Breast epithelium (tissue), 3 donors: ENCODE measurements at regions not wholly inside any gene's neighbourhood (a gene's known extent, or its start where the extent isn't known, plus 50 kb on each side); places are given as distances from the start of the nearest gene placed in this dataset.
A peak's percentile ranks its signal among the peaks of the same experiment; 100 is the strongest.

Experiments
- POLR2AphosphoS5 ChIP-seq, 3 donors: sonication (generic); formaldehyde crosslinking; IDR thresholded peaks; one replicate each; pipeline ENCODE4 v1.6.1; 2017; ENCODE audit warnings: antibody characterized with exemption in 3 of 3
- TF ChIP-seq, protein P1 (sequence below), 3 donors: fragments of 450-650 bp; IDR thresholded peaks; one replicate each; pipeline ENCODE4 v1.5.1; 2016 to 2017; ENCODE audit warnings: antibody characterized with exemption in 3 of 3, mild to moderate bottlenecking in 3 of 3, moderate library complexity in 3 of 3

DNA sequence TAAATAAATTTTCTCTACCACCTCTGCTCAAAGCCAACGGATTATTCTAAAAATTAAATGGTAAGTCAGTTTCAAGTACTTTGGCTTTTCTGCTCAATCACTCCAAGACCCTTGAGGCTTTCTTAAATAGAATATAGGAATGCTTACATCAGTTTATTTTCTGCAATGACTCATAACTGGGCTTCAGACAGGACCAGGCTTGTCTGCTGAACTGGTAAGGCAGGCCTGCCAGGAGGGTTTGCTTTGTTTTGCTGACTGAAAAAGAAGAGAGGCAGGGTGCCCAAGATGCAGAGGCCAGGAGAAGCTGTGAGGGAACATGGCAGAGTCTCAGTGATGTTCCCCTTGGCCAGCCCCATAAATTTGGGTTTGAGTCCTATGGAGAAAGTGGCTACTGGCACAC is 60.3 kb upstream of the EPB41L4A start:
- TF ChIP-seq, protein P1, sequence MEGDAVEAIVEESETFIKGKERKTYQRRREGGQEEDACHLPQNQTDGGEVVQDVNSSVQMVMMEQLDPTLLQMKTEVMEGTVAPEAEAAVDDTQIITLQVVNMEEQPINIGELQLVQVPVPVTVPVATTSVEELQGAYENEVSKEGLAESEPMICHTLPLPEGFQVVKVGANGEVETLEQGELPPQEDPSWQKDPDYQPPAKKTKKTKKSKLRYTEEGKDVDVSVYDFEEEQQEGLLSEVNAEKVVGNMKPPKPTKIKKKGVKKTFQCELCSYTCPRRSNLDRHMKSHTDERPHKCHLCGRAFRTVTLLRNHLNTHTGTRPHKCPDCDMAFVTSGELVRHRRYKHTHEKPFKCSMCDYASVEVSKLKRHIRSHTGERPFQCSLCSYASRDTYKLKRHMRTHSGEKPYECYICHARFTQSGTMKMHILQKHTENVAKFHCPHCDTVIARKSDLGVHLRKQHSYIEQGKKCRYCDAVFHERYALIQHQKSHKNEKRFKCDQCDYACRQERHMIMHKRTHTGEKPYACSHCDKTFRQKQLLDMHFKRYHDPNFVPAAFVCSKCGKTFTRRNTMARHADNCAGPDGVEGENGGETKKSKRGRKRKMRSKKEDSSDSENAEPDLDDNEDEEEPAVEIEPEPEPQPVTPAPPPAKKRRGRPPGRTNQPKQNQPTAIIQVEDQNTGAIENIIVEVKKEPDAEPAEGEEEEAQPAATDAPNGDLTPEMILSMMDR (IDR thresholded peaks at IDR 0.05): no peak
- peak in 1 of 3 donors; percentile 24 for TF ChIP-seq POLR2AphosphoS5 (IDR thresholded peaks at IDR 0.05)
